NCI-H1105 (cell line): ENCODE measurements at regions not wholly inside any gene's neighbourhood (a gene's known extent, or its start where the extent isn't known, plus 50 kb on each side); places are given as distances from the start of the nearest gene placed in this dataset.
A peak's percentile ranks its signal among the peaks of the same experiment; 100 is the strongest.

Experiments used
- DNase-seq: peaks from one replicate; lab custom pipeline; 2025; lab: John Stamatoyannopoulos, UW

GRCh38 chr7:24341691-24342413 lies 57.9 kb downstream of the NPY start:
- DNase-seq, result no peak

- DNase-seq, result no peak
These were observed 59.6 kb downstream of the NPY start for GRCh38 chr7:24343614-24344013.

GRCh38 chr7:24346129-24346528 lies 62.1 kb downstream of the NPY start:
- no peak for DNase-seq

GRCh38 chr7:24346716-24347115 lies 62.7 kb downstream of the NPY start:
- DNase-seq, result no peak

- no peak for DNase-seq
These were observed 65.3 kb downstream of the NPY start for GRCh38 chr7:24349339-24349738.

- DNase-seq, result no peak
These were observed 70.5 kb downstream of the NPY start for GRCh38 chr7:24354456-24354855.

- no peak for DNase-seq
These were observed 72.9 kb downstream of the NPY start for GRCh38 chr7:24356718-24357386.

- no peak for DNase-seq
These were observed 77.0 kb downstream of the NPY start for GRCh38 chr7:24361001-24361400.

GRCh38 chr7:24365606-24366005 lies 81.6 kb downstream of the NPY start:
- DNase-seq, result no peak

- no peak for DNase-seq
These were observed 82.9 kb downstream of the NPY start for GRCh38 chr7:24366876-24367275.

- DNase-seq, result no peak
These were observed 84.2 kb downstream of the NPY start for GRCh38 chr7:24368161-24368560.

GRCh38 chr7:24370541-24370940 lies 86.6 kb downstream of the NPY start:
- DNase-seq, result no peak

GRCh38 chr7:24372961-24373955 lies 89.3 kb downstream of the NPY start:
- DNase-seq, result no peak

GRCh38 chr7:24378871-24379616 lies 95.1 kb downstream of the NPY start:
- DNase-seq, result no peak

- peak; percentile 9 for DNase-seq
These were observed 98.0 kb downstream of the NPY start for GRCh38 chr7:24381894-24382505.

GRCh38 chr7:24383055-24383454 lies 99.1 kb downstream of the NPY start:
- DNase-seq, result no peak

- no peak for DNase-seq
These were observed 100.5 kb downstream of the NPY start for GRCh38 chr7:24384362-24385030.

- DNase-seq, result no peak
These were observed 104.2 kb downstream of the NPY start for GRCh38 chr7:24388212-24388611.

GRCh38 chr7:24390376-24391157 lies 106.6 kb downstream of the NPY start:
- DNase-seq, result no peak

GRCh38 chr7:24392774-24393173 lies 108.8 kb downstream of the NPY start:
- DNase-seq, result no peak
